ENCODE measurements at regions not wholly inside any gene's neighbourhood (a gene's known extent, or its start where the extent isn't known, plus 50 kb on each side); places are given as distances from the start of the nearest gene placed in this dataset.

GRCh38 chr4:188872809-188873208, 733.6 kb downstream of the TRIML1 start:
- in situ Hi-C loops (cut with HindIII; ENCODE audit: low pct_unique_long_range_greater_than_20kb, low sequenced_read_pairs) = no loop called here
- no peak for DNase-seq (ENCODE audit: low read depth, low spot score)

DNA sequence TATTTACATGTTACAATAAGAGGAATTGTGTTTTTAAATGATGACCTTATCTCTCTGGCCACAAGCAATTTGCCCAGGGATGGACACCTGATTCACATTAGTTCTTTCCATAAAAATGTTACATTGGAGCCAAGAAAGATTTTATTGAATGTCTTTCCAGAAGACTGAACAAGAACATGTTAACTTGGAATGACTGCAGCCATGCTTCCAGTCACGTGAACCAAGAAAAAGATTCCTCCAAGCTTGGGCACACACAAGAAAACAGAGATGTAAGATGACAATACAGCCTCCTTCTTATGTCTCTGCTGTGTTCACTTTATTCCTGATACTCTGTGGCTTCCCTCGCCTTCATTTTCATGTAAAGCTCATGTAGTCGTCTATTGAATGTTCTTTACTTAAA, 737.6 kb downstream of the TRIML1 start:
- DNase-seq (ENCODE audit: low read depth, low spot score) = no peak
- in situ Hi-C loops (cut with HindIII; ENCODE audit: low pct_unique_long_range_greater_than_20kb, low sequenced_read_pairs) = no loop called here

DNA sequence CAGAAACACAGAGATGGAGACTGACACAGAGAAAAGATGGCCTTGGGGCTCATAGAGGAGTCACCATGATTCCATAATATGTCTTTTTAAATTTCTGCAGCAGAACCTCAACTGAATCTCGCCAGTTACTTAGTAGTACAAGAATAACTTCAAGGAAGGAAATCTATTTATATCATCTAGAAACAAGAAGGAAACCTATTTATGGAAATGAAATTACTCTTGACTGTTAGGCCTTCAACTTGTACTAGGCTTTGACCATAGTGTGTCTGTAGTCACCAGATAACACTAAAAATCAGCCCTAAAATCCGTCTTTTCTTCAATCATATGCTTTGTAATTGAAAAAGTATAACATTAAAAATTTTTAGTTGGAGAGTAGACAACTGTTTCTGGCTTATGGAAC, 740.4 kb downstream of the TRIML1 start:
- in situ Hi-C loops (cut with HindIII; ENCODE audit: low pct_unique_long_range_greater_than_20kb, low sequenced_read_pairs) = no loop called here
- DNase-seq (ENCODE audit: low read depth, low spot score) = no peak

GRCh38 chr4:188887905-188888304, 748.7 kb downstream of the TRIML1 start:
- in situ Hi-C loops (cut with HindIII; ENCODE audit: low pct_unique_long_range_greater_than_20kb, low sequenced_read_pairs) = no loop called here
- no peak for DNase-seq (ENCODE audit: low read depth, low spot score)

GRCh38 chr4:188892837-188893236, 753.6 kb downstream of the TRIML1 start:
- DNase-seq (ENCODE audit: low read depth, low spot score) = no peak
- in situ Hi-C loops (cut with HindIII; ENCODE audit: low pct_unique_long_range_greater_than_20kb, low sequenced_read_pairs) = no loop called here

DNA sequence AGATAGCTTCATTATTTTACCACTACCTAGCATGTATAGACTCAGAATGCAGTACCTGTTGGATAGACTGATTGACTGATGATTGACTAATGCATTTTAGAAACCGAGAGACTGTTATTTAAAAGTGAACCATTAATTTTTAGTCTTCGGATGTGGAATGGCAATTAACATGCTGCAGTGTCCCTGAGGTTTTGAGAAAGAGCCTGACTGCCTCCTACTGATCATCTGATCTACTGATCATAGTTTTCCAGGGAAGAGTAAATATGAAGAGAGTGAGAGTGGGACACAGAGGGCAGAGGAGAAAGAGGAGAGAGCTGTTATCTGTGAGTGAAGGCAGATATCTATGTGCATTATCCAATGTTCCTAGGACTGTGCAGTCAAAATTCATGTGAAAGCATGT, 764.7 kb downstream of the TRIML1 start:
- in situ Hi-C loops (cut with HindIII; ENCODE audit: low pct_unique_long_range_greater_than_20kb, low sequenced_read_pairs) = no loop called here
- peak; percentile 51 for DNase-seq (ENCODE audit: low read depth, low spot score)

DNA sequence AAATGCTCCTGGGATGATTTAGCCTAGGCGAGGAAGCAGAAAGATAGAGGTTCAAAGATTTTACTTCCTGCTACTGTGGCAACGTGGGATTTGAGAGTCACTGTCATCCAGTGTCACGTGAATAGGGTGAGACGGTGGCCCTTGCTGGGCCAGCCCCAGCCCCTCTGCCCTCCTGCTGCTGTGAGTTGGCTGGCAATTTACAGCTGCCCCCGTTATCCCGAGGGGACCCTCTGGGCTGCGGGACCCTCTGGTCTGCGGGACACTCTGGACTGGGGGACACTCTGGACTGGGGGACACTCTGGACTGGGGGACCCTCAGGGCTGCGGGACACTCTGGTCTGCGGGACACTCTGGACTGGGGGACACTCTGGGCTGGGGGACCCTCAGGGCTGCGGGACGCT, 765.4 kb downstream of the TRIML1 start:
- DNase-seq (ENCODE audit: low read depth, low spot score) = no peak
- in situ Hi-C loops (cut with HindIII; ENCODE audit: low pct_unique_long_range_greater_than_20kb, low sequenced_read_pairs) = no loop called here

GRCh38 chr4:188905248-188905647, 766.0 kb downstream of the TRIML1 start:
- DNase-seq (ENCODE audit: low read depth, low spot score) = no peak
- in situ Hi-C loops (cut with HindIII; ENCODE audit: low pct_unique_long_range_greater_than_20kb, low sequenced_read_pairs) = no loop called here

- in situ Hi-C loops (cut with HindIII; ENCODE audit: low pct_unique_long_range_greater_than_20kb, low sequenced_read_pairs) = no loop called here
- no peak for DNase-seq (ENCODE audit: low read depth, low spot score)
These were observed 772.0 kb downstream of the TRIML1 start for GRCh38 chr4:188911199-188911598.

DNA sequence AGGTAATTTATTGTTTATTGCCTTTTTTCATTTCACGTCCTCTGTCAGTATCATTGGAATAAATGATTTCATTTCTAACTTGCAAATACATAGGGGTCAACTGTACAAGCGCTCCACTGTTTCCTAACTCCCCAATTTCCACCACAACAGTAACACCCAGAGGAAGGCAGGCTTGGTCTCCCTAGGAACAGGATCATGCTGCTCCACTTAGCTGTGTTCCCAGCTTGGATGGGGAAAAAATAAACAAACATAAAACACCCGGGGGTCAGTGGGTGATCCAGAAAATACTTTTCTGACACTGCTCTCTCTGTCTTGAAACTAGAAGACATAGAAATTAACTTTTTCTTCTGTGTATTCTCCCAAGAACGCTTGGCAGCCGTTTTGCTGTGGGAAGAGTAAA, 772.5 kb downstream of the TRIML1 start:
- no peak for DNase-seq (ENCODE audit: low read depth, low spot score)
- in situ Hi-C loops (cut with HindIII; ENCODE audit: low pct_unique_long_range_greater_than_20kb, low sequenced_read_pairs) = no loop called here

DNA sequence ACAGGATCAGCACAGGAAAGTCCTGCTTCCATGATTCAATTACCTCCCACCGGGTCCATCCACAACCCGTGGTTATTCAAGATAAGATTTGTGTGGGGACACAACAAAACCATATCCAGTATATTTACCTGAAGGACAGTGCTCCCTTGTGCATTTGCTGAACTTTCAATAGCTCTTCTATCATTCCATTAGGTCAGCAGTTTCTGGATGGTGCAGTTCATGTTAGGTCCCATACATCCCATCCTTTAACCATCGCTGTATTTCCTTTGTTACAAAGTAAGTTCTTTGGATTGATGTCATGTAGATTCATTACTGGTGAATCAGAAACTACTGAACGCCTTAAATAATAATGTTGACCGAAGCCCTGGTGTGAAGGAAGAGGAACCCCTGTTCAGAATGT, 775.9 kb downstream of the TRIML1 start:
- in situ Hi-C loops (cut with HindIII; ENCODE audit: low pct_unique_long_range_greater_than_20kb, low sequenced_read_pairs) = no loop called here
- DNase-seq (ENCODE audit: low read depth, low spot score) = no peak

- DNase-seq (ENCODE audit: low read depth, low spot score) = no peak
- in situ Hi-C loops (cut with HindIII; ENCODE audit: low pct_unique_long_range_greater_than_20kb, low sequenced_read_pairs) = no loop called here
These were observed 779.5 kb downstream of the TRIML1 start for GRCh38 chr4:188918787-188919186.

DNA sequence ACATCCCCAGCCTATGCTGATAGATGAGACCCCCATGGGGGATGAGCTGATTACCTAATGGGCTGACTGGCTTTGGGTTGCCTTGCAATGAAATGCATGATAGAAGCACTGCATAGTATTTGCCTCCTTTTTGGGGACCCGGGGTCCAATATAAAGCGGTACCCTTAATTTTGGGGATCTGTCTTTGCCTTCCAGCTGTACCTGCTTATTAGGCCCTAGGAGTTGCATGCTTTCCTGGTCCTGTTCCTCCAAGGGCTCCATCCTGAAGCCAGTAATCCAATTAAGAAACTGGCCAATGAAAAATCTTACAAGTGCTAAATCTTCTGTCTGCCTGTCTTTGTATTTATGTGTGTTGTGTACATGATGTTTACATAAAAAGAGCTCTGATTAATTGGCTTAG, 791.6 kb downstream of the TRIML1 start:
- in situ Hi-C loops (cut with HindIII; ENCODE audit: low pct_unique_long_range_greater_than_20kb, low sequenced_read_pairs) = no loop called here
- DNase-seq (ENCODE audit: low read depth, low spot score) = no peak

- in situ Hi-C loops (cut with HindIII; ENCODE audit: low pct_unique_long_range_greater_than_20kb, low sequenced_read_pairs) = no loop called here
- DNase-seq (ENCODE audit: low read depth, low spot score) = peak; percentile 65
These were observed 795.2 kb downstream of the TRIML1 start for GRCh38 chr4:188934320-188934962.

DNA sequence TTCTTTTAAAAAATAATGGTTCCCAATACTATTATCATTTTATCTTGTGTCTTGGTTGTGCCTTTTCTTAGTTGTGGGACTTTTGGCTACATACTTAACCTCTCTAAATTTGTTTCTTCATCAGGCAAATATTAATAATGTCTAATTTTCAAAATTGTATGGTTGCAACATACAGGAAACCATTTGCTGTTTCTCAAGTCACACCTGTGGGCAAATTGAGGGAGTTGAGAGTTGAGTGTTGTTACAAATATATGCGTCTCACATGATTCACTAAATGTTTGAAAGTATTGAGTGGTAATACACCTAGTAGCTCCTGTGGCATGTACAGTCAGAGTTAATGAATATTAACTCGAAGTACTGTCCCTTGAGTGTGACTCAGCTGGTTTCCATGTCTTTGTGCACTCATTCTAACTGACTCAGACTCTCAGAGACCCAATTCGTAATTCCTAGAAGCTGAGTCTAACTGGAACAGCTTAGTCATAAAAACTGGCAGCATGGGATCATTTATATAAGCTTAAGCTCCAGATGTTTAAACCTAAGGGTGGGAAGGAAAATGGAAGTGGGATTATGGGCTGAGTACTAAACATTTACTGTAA, 802.4 kb downstream of the TRIML1 start:
- in situ Hi-C loops (cut with HindIII; ENCODE audit: low pct_unique_long_range_greater_than_20kb, low sequenced_read_pairs) = no loop called here
- DNase-seq (ENCODE audit: low read depth, low spot score) = no peak

- DNase-seq (ENCODE audit: low read depth, low spot score) = no peak
- in situ Hi-C loops (cut with HindIII; ENCODE audit: low pct_unique_long_range_greater_than_20kb, low sequenced_read_pairs) = no loop called here
These were observed 803.4 kb downstream of the TRIML1 start for GRCh38 chr4:188942606-188943005.

DNA sequence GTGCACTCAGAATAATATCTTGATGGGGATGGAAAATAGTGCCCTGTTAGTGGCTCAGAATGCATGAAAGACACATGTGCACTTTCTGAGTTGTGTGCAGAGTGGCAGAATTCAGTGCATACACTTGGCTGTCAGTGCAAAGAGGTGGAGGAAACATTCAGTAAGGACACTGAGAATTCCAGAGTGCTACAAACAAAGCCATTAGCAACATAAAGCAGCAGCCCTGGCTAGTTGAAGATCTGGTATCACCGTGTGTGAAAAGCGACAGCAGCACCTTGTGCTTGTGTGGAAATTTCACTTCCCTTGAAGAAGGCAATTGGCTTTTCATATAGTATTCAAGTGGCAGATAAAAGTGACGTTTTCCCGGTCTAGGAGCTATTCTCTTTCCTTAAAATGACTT, 810.4 kb downstream of the TRIML1 start:
- no peak for DNase-seq (ENCODE audit: low read depth, low spot score)
- in situ Hi-C loops (cut with HindIII; ENCODE audit: low pct_unique_long_range_greater_than_20kb, low sequenced_read_pairs) = no loop called here

GRCh38 chr4:188955066-188955465, 815.8 kb downstream of the TRIML1 start:
- DNase-seq (ENCODE audit: low read depth, low spot score) = no peak
- in situ Hi-C loops (cut with HindIII; ENCODE audit: low pct_unique_long_range_greater_than_20kb, low sequenced_read_pairs) = no loop called here

- no peak for DNase-seq (ENCODE audit: low read depth, low spot score)
- in situ Hi-C loops (cut with HindIII; ENCODE audit: low pct_unique_long_range_greater_than_20kb, low sequenced_read_pairs) = no loop called here
These were observed 817.3 kb downstream of the TRIML1 start for GRCh38 chr4:188956566-188956965.

DNA sequence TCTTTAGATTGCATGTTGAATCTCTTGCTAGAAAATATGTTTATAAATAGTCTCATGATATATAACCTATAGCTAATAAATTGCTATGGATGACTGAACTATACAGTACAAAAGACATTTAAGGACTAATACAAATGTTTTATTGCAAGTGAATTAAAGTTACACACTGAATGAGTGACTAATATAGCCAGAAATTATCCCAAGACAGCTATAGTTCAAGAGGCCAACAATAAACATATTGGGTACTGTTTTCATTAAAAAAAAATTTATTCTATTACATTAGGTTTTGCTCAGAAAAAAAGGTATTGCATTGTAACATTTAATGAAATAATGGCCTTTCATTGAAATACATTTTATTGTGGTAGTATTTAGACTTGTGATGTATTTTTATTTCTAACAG, 819.1 kb downstream of the TRIML1 start:
- in situ Hi-C loops (cut with HindIII; ENCODE audit: low pct_unique_long_range_greater_than_20kb, low sequenced_read_pairs) = no loop called here

More for the DNA sequence above, 819.1 kb downstream of the TRIML1 start:
- DNase-seq (ENCODE audit: low read depth, low spot score) = no peak
